HEK293T (cell line): ENCODE measurements at regions not wholly inside any gene's neighbourhood (a gene's known extent, or its start where the extent isn't known, plus 50 kb on each side); places are given as distances from the start of the nearest gene placed in this dataset.

Source experiments
- BHLHE40 ChIP-seq: fragments of 450-650 bp; IDR thresholded peaks from 2 replicates; pipeline ENCODE4 v1.6.1; 2016; ENCODE audit warnings: mild to moderate bottlenecking, moderate library complexity, borderline replicate concordance
- CTBP1 ChIP-seq: fragments of 450-650 bp; IDR thresholded peaks from 2 replicates; pipeline ENCODE4 v1.6.1; 2016; ENCODE audit warnings: borderline replicate concordance
- ELF4 ChIP-seq: fragments of 450-650 bp; IDR thresholded peaks from 2 replicates; pipeline ENCODE4 v1.6.1; 2017; ENCODE audit warnings: antibody characterized with exemption
- FOXA1 ChIP-seq: fragments of 450-650 bp; IDR thresholded peaks from 2 replicates; pipeline ENCODE4 v1.6.1; 2016; ENCODE audit warnings: mild to moderate bottlenecking
- FOXK2 ChIP-seq: fragments of 450-650 bp; IDR thresholded peaks from 2 replicates; pipeline ENCODE4 v1.6.1; 2016; ENCODE audit warnings: mild to moderate bottlenecking
- SP1 ChIP-seq: fragments of 450-650 bp; IDR thresholded peaks from 2 replicates; pipeline ENCODE4 v1.6.1; 2017
- TARDBP ChIP-seq: fragments of 450-650 bp; IDR thresholded peaks from 2 replicates; pipeline ENCODE4 v1.6.1; 2016
- ZNF384 ChIP-seq: fragments of 450-650 bp; IDR thresholded peaks from 2 replicates; pipeline ENCODE4 v1.6.1; 2016

- TF ChIP-seq ELF4 (no peak), BHLHE40 (no peak), FOXK2 (no peak), SP1 (no peak), CTBP1 (no peak), TARDBP (no peak), FOXA1 (no peak), ZNF384 (no peak)
These were observed 148.7 kb downstream of the DICER1 start for GRCh38 chr14:95008445-95009217.
